ENCODE measurements at regions not wholly inside any gene's neighbourhood (a gene's known extent, or its start where the extent isn't known, plus 50 kb on each side); places are given as distances from the start of the nearest gene placed in this dataset.

DNA sequence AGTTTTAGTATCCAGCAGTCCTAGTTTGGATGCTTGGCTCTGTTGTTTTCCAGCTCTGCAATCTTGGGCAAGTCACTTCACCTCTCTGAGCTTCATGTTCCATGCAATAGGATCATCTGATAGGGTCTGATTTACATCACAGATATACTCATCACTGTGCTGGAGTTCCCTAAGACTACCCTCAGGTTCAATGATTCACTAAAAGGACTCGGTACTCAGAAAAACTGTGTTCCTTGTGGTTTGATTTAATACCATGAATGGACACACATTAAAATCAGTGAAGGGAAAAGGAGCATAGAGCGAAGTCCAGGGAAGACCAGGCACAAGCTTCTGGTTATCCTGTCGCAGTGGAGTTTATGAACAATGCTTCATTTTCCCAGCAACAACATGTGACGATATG lies 119.9 kb upstream of the EFNA5 start:
- H3K4me1 ChIP-seq (ENCODE audit: insufficient read depth, low read length) = no peaks in the 10 kb centered on the region
- H3K27ac ChIP-seq (ENCODE audit: low read length) = no peak overlapping the region
- no peaks in the 10 kb centered on the region for H3K36me3 ChIP-seq (ENCODE audit: insufficient read depth, low read depth, low read length)
- H3K4me3 ChIP-seq (ENCODE audit: low read length) = no peak overlapping the region
- no peak overlapping the region for H3K9ac ChIP-seq (ENCODE audit: low read depth, low read length)
- H3K9me3 ChIP-seq (ENCODE audit: insufficient read depth, low read depth, low read length) = no peaks in the 10 kb centered on the region
- no peaks in the 10 kb centered on the region for H3K27me3 ChIP-seq (ENCODE audit: insufficient read depth, low read length)

DNA sequence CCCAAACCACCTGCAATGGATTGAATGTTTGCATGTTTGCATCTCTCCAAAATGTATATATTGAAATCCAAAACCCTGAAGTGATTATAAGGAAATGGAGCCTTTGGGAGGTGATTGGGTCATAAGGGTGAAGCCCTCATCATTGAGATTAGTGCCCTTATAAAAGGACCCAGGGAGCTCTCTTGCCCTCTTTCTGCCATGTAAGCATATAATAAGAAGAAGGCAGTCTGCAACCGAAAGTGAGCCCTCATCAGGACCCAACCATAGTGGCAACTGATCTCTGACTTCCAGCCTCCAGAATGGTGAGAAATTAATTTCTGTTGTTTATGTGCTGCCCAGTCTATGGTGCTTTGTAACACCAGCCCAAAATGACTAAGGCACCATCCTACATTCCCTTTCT lies 115.7 kb upstream of the EFNA5 start:
- Histone ChIP-seq H3K36me3 (ENCODE audit: insufficient read depth, low read depth, low read length) (no peaks in the 10 kb centered on the region), H3K27me3 (ENCODE audit: insufficient read depth, low read length) (no peaks in the 10 kb centered on the region), H3K4me3 (ENCODE audit: low read length) (no peak overlapping the region), H3K9me3 (ENCODE audit: insufficient read depth, low read depth, low read length) (no peaks in the 10 kb centered on the region), H3K4me1 (ENCODE audit: insufficient read depth, low read length) (0 out of 2 replicates have a peak, but pooled peaks cover 4% of the 10 kb centered on the region), H3K27ac (ENCODE audit: low read length) (no peak overlapping the region), H3K9ac (ENCODE audit: low read depth, low read length) (no peak overlapping the region)

DNA sequence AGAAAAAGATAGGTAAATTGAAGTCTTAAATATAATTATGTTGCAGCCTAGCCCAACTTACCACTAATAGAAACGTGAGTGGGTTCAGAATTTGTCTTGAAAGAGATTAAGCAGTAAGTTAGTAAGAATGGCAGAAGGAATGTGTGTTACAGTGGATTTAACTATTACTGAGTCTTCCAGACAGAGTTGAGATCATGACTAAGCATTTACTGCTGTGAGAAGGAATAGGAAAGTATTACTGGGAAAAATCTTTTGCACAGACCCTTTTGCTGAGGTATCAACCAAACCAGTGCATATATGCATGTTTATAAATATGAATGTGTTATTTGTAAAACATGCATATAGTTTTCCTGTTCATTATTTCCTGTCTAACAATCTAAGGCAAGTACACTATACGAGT lies 112.8 kb upstream of the EFNA5 start:
- Histone ChIP-seq H3K27ac (ENCODE audit: low read length) (no peak overlapping the region), H3K4me3 (ENCODE audit: low read length) (no peak overlapping the region), H3K4me1 (ENCODE audit: insufficient read depth, low read length) (0 out of 2 replicates have a peak, but pooled peaks cover 4% of the 10 kb centered on the region), H3K9ac (ENCODE audit: low read depth, low read length) (no peak overlapping the region), H3K27me3 (ENCODE audit: insufficient read depth, low read length) (no peaks in the 10 kb centered on the region), H3K9me3 (ENCODE audit: insufficient read depth, low read depth, low read length) (peaks cover 5% of the 10 kb centered on the region; the same call in 1 of the 2 replicates), H3K36me3 (ENCODE audit: insufficient read depth, low read depth, low read length) (no peaks in the 10 kb centered on the region)

DNA sequence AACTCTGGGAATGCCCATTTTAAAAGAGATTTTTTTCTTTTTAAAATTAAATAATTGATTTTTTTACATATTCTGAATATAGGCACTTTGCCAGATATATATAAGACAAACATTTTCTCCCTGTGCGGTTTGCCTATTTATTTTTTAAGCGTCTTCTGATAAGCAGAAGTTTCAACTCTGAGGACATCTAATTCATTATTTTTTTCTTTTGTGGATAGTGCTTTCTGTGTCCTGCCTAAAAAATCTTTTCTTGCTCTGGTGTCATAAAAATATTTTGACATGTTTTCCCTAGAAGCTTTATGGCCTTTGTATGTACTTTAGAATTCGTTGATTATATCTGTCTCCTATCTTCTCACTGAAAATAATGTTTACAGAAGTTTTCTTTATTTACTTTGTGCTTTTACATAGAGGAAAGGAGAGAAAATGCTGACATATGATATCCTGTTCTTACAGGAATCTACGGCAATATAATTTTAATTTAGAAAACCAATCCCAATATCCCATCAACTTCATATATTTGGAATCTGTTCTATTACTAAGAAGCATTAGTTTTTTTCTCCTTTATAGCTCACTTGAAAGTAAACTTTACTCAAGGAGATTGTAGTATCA lies 111.9 kb upstream of the EFNA5 start:
- H3K4me3 ChIP-seq (ENCODE audit: low read length) = no peak overlapping the region
- no peak overlapping the region for H3K9ac ChIP-seq (ENCODE audit: low read depth, low read length)
- peaks cover 5% of the 10 kb centered on the region; the same call in 1 of the 2 replicates for H3K9me3 ChIP-seq (ENCODE audit: insufficient read depth, low read depth, low read length)
- H3K27me3 ChIP-seq (ENCODE audit: insufficient read depth, low read length) = no peaks in the 10 kb centered on the region
- 0 out of 2 replicates have a peak, but pooled peaks cover 4% of the 10 kb centered on the region for H3K4me1 ChIP-seq (ENCODE audit: insufficient read depth, low read length)
- H3K36me3 ChIP-seq (ENCODE audit: insufficient read depth, low read depth, low read length) = no peaks in the 10 kb centered on the region
- H3K27ac ChIP-seq (ENCODE audit: low read length) = no peak overlapping the region

DNA sequence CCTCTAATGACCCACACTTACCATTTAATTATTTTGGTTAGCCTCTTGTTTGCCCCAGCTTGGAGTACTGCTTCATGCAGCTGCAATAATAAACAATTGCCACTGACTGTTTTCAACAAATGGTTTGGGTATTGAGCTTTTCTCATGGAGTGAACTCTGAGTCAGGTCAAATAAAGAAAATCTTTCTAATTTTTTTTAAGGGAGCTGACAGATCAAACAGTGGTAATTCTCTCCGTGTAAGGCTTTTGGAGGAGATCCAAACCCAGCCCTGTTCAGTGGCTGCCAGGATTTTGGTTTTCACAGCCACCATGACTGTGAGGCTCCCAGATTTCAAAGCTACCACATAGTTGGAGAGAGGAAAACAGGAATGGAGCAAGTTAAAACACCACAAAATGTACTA lies 110.7 kb upstream of the EFNA5 start:
- no peak overlapping the region for H3K4me3 ChIP-seq (ENCODE audit: low read length)

DNA sequence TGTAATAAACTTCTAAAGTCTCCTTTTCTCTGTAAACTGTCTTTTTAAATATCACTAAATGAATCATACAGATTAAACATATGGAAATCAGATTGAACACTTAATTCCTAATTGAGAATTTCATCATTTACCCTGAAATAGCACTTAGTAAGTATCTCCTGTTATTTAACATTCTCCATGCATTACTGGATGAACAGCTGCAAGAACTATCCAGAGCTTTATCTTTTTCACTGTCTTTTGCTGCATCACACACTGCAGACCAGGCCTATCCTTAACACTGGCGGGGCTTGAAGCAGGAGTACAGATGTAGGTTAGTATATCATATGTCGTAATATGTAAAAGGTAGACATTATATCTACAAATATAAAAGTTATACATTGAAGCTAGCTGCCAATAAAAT lies 108.7 kb upstream of the EFNA5 start:
- H3K9me3 ChIP-seq (ENCODE audit: insufficient read depth, low read depth, low read length) = peaks cover 5% of the 10 kb centered on the region; the same call in 1 of the 2 replicates

More for the DNA sequence above, 110.7 kb upstream of the EFNA5 start:
- Histone ChIP-seq H3K9ac (ENCODE audit: low read depth, low read length) (no peak overlapping the region), H3K4me1 (ENCODE audit: insufficient read depth, low read length) (peaks cover 12% of the 10 kb centered on the region), H3K27me3 (ENCODE audit: insufficient read depth, low read length) (no peaks in the 10 kb centered on the region), H3K27ac (ENCODE audit: low read length) (no peak overlapping the region), H3K36me3 (ENCODE audit: insufficient read depth, low read depth, low read length) (no peaks in the 10 kb centered on the region), H3K9me3 (ENCODE audit: insufficient read depth, low read depth, low read length) (peaks cover 5% of the 10 kb centered on the region; the same call in 1 of the 2 replicates)

DNA sequence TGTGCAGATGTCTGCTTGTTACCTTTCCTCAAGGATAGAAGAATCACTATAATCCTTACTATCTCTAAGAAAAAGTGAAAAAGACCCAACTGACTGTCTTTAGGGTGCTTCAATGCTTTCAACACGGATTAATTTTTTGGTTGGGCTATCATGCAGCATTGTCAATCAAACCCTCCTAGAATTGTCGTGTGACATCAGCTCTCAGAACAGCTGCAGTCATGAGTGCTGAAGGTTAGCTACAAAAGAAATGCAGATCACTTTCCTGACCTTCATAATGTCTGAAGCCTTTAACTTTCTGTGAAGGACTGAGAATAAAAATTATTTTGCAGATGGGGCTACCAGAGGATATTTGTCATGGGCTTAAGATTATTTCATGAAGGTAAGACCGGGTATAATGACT lies 107.9 kb upstream of the EFNA5 start:
- Histone ChIP-seq H3K4me3 (ENCODE audit: low read length) (no peak overlapping the region), H3K4me1 (ENCODE audit: insufficient read depth, low read length) (peaks cover 19% of the 10 kb centered on the region), H3K27me3 (ENCODE audit: insufficient read depth, low read length) (no peaks in the 10 kb centered on the region)

More for the DNA sequence above, 108.7 kb upstream of the EFNA5 start:
- Histone ChIP-seq H3K4me3 (ENCODE audit: low read length) (no peak overlapping the region), H3K27me3 (ENCODE audit: insufficient read depth, low read length) (no peaks in the 10 kb centered on the region), H3K4me1 (ENCODE audit: insufficient read depth, low read length) (peaks cover 13% of the 10 kb centered on the region), H3K27ac (ENCODE audit: low read length) (no peak overlapping the region), H3K36me3 (ENCODE audit: insufficient read depth, low read depth, low read length) (no peaks in the 10 kb centered on the region), H3K9ac (ENCODE audit: low read depth, low read length) (no peak overlapping the region)

DNA sequence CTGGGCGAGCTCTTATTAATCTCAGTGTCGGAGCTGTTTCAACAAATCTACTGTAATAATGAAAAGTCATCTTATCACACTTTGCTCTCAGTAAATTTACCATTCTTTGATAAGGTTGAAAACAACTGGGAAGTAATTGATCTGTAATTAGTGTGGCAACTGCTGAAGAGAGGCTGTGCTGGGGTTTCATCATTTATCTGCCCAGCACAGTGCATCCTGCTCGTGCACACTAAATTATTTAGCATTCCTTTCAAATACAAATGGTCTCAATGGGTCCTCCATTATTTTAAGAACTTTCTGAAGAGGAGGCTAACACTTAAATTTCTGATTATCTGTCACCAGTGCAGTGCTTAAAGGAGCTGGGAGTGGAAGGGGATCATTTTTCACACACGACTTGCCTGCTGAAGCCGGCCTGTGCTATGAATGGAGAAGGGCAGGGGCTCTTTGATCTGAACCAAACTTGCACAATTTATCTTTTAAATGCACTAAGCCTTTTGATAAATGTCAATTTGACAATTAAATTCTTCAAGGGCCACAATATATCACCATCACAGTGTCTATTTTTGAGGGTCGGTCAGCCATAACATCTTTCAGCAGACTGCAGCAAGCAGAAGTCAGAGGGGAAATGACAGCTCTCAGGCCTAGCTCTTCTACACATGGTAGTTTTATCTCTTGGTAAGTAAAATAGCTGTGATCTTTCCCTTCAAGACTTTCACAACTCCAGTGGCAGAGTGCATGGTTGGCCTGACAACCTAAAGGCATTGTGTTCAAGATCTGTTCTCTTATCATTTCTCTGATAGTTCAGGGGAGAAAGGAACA lies 106.4 kb upstream of the EFNA5 start:
- H3K27me3 ChIP-seq (ENCODE audit: insufficient read depth, low read length) = no peaks in the 10 kb centered on the region
- H3K36me3 ChIP-seq (ENCODE audit: insufficient read depth, low read depth, low read length) = no peaks in the 10 kb centered on the region
- no peak overlapping the region for H3K4me3 ChIP-seq (ENCODE audit: low read length)
- peaks cover 5% of the 10 kb centered on the region; the same call in 1 of the 2 replicates for H3K9me3 ChIP-seq (ENCODE audit: insufficient read depth, low read depth, low read length)
- H3K9ac ChIP-seq (ENCODE audit: low read depth, low read length) = no peak overlapping the region
- H3K4me1 ChIP-seq (ENCODE audit: insufficient read depth, low read length) = peaks cover 34% of the 10 kb centered on the region
- H3K27ac ChIP-seq (ENCODE audit: low read length) = no peak overlapping the region

More for the DNA sequence above, 107.9 kb upstream of the EFNA5 start:
- no peaks in the 10 kb centered on the region for H3K36me3 ChIP-seq (ENCODE audit: insufficient read depth, low read depth, low read length)
- no peak overlapping the region for H3K9ac ChIP-seq (ENCODE audit: low read depth, low read length)
- peaks cover 5% of the 10 kb centered on the region; the same call in 1 of the 2 replicates for H3K9me3 ChIP-seq (ENCODE audit: insufficient read depth, low read depth, low read length)
- no peak overlapping the region for H3K27ac ChIP-seq (ENCODE audit: low read length)

DNA sequence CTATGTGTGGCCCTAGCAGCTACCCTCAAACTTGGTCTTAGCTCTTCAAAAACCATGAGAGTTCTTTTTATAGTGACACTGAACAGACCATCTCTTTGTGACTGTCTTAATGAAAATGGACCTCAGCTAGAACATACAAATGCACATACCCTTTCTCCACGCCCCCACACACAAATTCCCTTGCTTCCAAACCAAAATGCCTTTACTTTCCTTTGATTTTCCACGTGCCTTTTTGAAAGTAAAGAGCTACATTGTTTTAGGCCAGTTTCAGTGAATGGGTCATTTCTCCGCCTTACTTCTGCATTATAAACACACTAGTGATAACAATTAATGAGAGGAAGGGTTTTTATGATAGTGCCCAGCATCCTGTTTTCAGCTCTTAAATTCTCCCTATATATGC lies 105.8 kb upstream of the EFNA5 start:
- Histone ChIP-seq H3K4me3 (ENCODE audit: low read length) (no peak overlapping the region), H3K9me3 (ENCODE audit: insufficient read depth, low read depth, low read length) (peaks cover 5% of the 10 kb centered on the region; the same call in 1 of the 2 replicates), H3K4me1 (ENCODE audit: insufficient read depth, low read length) (peaks cover 41% of the 10 kb centered on the region), H3K9ac (ENCODE audit: low read depth, low read length) (no peak overlapping the region), H3K27me3 (ENCODE audit: insufficient read depth, low read length) (no peaks in the 10 kb centered on the region), H3K27ac (ENCODE audit: low read length) (no peak overlapping the region), H3K36me3 (ENCODE audit: insufficient read depth, low read depth, low read length) (no peaks in the 10 kb centered on the region)

DNA sequence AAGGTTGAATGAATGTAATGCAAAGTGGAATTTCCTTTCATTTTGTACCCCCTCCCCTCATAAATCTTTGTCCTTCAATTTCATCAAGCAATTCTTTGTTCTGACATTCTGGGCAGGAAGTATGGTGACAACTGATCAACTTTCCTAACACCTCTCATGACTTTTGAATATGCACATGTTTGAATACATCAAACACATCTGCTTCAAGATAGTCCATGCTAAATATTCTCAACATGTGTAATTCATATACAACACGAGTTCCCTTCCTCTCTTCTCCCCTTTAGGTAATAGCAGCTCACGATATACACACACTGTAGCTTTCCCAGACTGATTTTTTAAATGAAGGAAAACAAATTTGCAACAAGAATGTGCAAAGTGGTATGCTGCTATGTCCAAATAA lies 103.6 kb upstream of the EFNA5 start:
- Histone ChIP-seq H3K36me3 (ENCODE audit: insufficient read depth, low read depth, low read length) (no peaks in the 10 kb centered on the region), H3K4me1 (ENCODE audit: insufficient read depth, low read length) (peaks cover 41% of the 10 kb centered on the region), H3K9me3 (ENCODE audit: insufficient read depth, low read depth, low read length) (no peaks in the 10 kb centered on the region), H3K4me3 (ENCODE audit: low read length) (no peak overlapping the region), H3K27me3 (ENCODE audit: insufficient read depth, low read length) (no peaks in the 10 kb centered on the region), H3K9ac (ENCODE audit: low read depth, low read length) (no peak overlapping the region), H3K27ac (ENCODE audit: low read length) (no peak overlapping the region)

DNA sequence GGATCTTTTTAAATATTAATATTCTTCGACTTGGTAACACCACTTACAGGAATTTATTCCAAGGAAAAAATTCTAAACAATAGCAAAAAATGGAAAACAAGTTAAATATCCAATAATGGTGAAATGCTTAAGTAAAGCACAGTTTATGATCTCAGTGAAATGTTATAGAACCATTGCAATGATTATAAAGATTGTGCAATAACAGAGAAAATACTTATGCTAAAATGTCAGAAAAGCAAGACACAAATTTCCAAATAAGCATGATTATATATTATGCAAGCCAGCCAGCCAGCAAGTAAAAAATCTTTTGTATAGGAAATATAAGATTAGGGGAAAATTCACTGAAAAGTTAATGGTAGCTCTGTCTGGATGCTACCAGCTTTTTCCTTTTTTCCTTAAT lies 102.7 kb upstream of the EFNA5 start:
- Histone ChIP-seq H3K27ac (ENCODE audit: low read length) (no peak overlapping the region), H3K27me3 (ENCODE audit: insufficient read depth, low read length) (no peaks in the 10 kb centered on the region), H3K9ac (ENCODE audit: low read depth, low read length) (no peak overlapping the region), H3K36me3 (ENCODE audit: insufficient read depth, low read depth, low read length) (no peaks in the 10 kb centered on the region), H3K4me3 (ENCODE audit: low read length) (no peak overlapping the region), H3K4me1 (ENCODE audit: insufficient read depth, low read length) (peaks cover 41% of the 10 kb centered on the region), H3K9me3 (ENCODE audit: insufficient read depth, low read depth, low read length) (no peaks in the 10 kb centered on the region)
